Endothelial cell (in vitro differentiated cells): ENCODE measurements at regions not wholly inside any gene's neighbourhood (a gene's known extent, or its start where the extent isn't known, plus 50 kb on each side); places are given as distances from the start of the nearest gene placed in this dataset.

ENCODE experiments used
- DNase-seq: peaks from one replicate; pipeline ENCODE4 v3.0.0; 2021; ENCODE audit warnings: low spot score
- H3K27ac Mint-ChIP-seq: one replicate; pipeline ENCODE4 v1.8.0; 2021; ENCODE audit warnings: mixed read lengths, inconsistent platforms; ENCODE audit not compliant: unreplicated experiment
- H3K27me3 Mint-ChIP-seq: one replicate; pipeline ENCODE4 v1.8.0; 2021; ENCODE audit warnings: mild to moderate bottlenecking, moderate library complexity, mixed read lengths, inconsistent platforms; ENCODE audit not compliant: unreplicated experiment
- H3K36me3 Mint-ChIP-seq: one replicate; pipeline ENCODE4 v1.8.0; 2021; ENCODE audit warnings: mild to moderate bottlenecking, low read depth, mixed read lengths, inconsistent platforms; ENCODE audit not compliant: unreplicated experiment
- H3K4me1 Mint-ChIP-seq: one replicate; pipeline ENCODE4 v1.8.0; 2021; ENCODE audit warnings: mild to moderate bottlenecking, mixed read lengths, inconsistent platforms; ENCODE audit not compliant: unreplicated experiment
- H3K4me3 Mint-ChIP-seq: one replicate; pipeline ENCODE4 v1.8.0; 2021; ENCODE audit warnings: mild to moderate bottlenecking, mixed read lengths, inconsistent platforms; ENCODE audit not compliant: unreplicated experiment
- H3K9me3 Mint-ChIP-seq: one replicate; pipeline ENCODE4 v1.8.0; 2021; ENCODE audit warnings: mixed read lengths, inconsistent platforms; ENCODE audit not compliant: unreplicated experiment
- CTCF ChIP-seq: fragments of 200-600 bp; sonication (generic); IDR thresholded peaks from one replicate; pipeline ENCODE4 v1.5.0; 2021; ENCODE audit warnings: antibody characterized with exemption; ENCODE audit not compliant: unreplicated experiment

DNA sequence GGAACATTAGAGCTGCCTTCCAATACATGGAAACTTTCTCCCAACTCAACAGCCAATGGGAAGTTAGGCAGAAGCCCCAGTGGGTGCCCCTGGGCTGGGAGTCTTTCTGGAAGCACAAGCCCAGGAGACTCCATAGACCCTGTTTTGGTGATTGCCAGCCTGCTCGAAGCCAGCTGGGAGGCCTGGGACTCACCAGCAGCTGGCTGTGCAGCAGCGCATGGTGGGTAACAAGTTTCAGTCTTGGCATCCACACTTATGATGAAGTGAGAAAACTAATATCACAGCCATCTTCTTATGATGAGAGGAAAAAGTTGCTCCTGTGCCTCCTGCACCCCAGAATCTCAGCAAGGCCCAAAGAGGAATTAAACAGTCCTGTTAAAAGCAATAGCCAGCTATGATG lies 522.5 kb upstream of the CDH5 start:
- no peaks in the 10 kb centered on the region for H3K9me3 Mint-ChIP-seq
- H3K4me1 Mint-ChIP-seq = peaks cover 5% of the 10 kb centered on the region
- H3K36me3 Mint-ChIP-seq = no peaks in the 10 kb centered on the region
- DNase-seq = no peak
- no peak for TF ChIP-seq CTCF
- no peak overlapping the region for H3K4me3 Mint-ChIP-seq
- H3K27me3 Mint-ChIP-seq = peaks cover 4% of the 10 kb centered on the region
- no peak overlapping the region for H3K27ac Mint-ChIP-seq

GRCh38 chr16:65842067-65842466 lies 524.4 kb upstream of the CDH5 start:
- Mint-ChIP-seq H3K9me3 (no peaks in the 10 kb centered on the region), H3K4me3 (no peak overlapping the region), H3K36me3 (no peaks in the 10 kb centered on the region), H3K27me3 (peaks cover 4% of the 10 kb centered on the region), H3K27ac (no peak overlapping the region), H3K4me1 (peaks cover 12% of the 10 kb centered on the region)
- TF ChIP-seq CTCF = no peak
- no peak for DNase-seq

DNA sequence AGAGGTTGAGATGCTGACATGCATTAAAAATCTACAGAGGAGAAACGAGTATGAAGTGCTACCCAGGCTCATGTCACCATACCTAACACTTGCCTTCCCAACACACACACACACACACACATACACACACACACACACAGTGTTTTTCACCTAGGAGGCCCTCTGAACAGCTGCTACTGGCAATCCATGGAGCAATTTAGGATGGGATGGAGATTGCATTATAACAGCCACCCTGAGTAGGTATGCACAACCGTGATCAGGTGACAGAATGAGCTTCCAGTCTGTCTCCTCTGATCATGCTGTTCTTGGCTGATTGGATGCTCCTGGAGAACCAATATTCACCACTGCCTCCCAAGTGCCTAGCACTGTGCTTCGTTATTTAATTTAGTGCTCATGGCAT lies 528.5 kb upstream of the CDH5 start:
- DNase-seq = no peak
- no peak overlapping the region for H3K27ac Mint-ChIP-seq
- H3K27me3 Mint-ChIP-seq = peaks cover 7% of the 10 kb centered on the region
- no peaks in the 10 kb centered on the region for H3K36me3 Mint-ChIP-seq
- no peaks in the 10 kb centered on the region for H3K9me3 Mint-ChIP-seq
- H3K4me3 Mint-ChIP-seq = no peak overlapping the region
- H3K4me1 Mint-ChIP-seq = peaks cover 14% of the 10 kb centered on the region
- no peak for TF ChIP-seq CTCF

DNA sequence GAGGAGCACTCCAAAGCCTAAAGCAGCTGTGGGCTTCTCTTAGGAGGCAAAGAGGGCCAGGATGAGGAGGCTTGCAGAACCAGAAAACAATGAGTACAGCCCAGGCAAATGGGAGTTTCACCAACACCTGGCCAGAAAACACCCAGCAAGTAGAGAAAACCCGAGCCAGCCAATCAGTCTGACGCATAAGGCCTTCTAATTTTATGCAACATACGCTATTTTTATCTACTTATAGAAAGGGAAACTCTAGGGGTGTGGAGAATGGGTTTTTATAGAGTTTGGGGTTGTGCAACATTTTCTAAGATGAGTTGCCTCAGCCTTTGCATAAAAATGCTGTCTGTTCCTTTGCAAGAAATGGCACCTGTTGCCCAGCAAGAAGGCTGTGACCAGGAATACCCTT lies 529.0 kb upstream of the CDH5 start:
- no peak for DNase-seq
- Mint-ChIP-seq H3K27me3 (peaks cover 7% of the 10 kb centered on the region), H3K4me3 (no peak overlapping the region), H3K27ac (no peak overlapping the region), H3K36me3 (no peaks in the 10 kb centered on the region), H3K4me1 (peaks cover 17% of the 10 kb centered on the region), H3K9me3 (no peaks in the 10 kb centered on the region)
- TF ChIP-seq CTCF = no peak

DNA sequence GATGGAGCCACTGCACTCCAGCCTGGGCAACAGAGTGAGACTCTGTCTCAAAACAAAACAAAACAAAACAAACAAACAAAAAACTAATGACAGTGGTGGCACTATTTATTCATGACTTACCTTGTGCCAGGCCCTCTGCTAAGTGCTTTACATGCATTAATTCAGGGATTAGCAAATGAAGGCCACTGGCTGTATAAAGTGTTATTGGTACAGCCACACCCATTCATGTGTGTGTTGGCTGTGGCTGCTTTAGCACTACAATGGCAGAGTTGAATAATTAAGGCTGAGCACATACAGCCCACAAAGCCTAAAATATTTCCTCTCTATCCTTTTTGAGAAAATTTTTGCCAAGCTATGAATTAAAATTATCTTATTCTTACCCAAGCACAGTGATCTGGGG lies 531.8 kb upstream of the CDH5 start:
- no peak for TF ChIP-seq CTCF
- Mint-ChIP-seq H3K4me1 (peaks cover 19% of the 10 kb centered on the region), H3K9me3 (no peaks in the 10 kb centered on the region), H3K4me3 (no peak overlapping the region), H3K27ac (no peak overlapping the region), H3K36me3 (no peaks in the 10 kb centered on the region), H3K27me3 (peaks cover 6% of the 10 kb centered on the region)
- no peak for DNase-seq
